ENCODE measurements at regions not wholly inside any gene's neighbourhood (a gene's known extent, or its start where the extent isn't known, plus 50 kb on each side); places are given as distances from the start of the nearest gene placed in this dataset.

DNA sequence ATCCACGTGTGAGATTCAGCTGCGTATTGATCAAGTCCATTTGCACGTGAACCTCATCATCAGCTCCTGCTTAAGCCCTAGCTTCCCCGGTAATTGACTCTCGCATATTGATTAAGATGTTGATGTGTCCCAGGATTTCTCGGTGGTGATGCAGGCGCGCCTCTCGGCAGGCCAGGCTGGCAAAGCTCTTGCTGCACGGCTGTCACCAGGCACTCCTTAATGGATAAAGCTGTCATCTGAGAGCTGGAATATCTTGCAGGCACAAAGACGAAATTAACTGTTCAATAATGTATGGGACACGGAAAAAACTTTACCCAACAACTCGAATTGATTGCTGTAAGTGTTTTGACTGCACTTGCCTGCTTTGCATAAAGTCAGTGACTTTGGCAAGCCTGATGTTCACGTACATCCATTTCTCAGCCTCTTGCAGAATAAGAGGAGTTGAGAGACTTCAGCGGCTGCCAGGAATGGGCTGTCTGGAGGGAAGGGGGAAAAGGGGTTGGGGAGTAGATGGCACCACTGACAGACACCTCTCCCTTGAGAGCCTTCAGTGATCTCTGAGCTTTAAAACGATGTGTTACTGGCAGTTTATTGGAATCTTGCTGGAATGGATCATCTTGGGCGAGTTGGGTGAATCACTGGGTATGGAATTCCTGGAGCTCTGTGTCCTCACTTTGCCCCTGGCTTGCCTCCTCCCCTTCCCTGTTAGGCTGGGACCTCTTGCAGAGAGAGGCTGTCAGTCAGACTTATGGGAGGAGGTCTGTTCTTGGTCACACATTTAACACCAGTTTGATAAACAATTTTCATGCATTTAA, 650.3 kb downstream of the CCDC171 start:
- peak; percentile 92 for DNase-seq (ENCODE audit: low read depth)

DNA sequence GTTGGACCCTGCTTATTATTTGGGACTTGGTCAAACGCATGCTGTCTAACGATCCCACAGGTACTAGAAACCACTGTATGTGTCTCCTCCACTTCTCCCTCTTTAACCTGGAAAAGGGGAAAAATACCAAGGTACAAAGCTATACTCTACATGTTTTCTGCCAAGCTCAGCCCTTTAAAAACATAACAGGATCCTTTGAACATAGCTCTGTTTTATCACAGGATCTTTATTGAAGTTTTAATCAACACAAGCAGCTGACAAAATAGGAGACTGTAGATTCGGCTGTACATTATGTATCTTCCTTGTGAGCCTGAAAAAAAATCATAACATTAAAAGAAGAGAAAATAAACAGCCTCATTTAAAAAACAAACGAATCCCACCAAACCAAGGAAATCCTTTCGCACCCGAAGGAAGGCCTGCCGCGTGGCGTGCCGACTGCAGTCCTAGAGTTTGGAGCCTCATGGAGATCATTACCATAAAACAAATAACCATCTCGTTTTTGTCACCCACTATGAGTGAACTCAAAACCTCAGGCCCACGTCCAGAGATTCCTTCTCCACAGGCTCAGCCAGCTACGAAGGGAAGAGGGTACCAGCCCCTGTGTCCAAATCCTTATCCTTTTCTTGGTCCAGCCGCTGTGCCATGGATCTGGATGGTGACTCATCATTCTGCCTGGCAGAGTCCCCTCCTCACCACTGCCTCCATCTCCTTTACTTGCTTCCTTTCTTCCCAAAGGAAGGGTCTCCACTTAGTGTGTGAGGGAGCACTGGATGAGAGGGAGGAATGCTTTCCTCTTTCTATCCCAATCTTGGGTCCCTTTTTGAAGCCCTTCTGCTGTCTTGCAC, 651.1 kb downstream of the CCDC171 start:
- no peak for DNase-seq (ENCODE audit: low read depth)

DNA sequence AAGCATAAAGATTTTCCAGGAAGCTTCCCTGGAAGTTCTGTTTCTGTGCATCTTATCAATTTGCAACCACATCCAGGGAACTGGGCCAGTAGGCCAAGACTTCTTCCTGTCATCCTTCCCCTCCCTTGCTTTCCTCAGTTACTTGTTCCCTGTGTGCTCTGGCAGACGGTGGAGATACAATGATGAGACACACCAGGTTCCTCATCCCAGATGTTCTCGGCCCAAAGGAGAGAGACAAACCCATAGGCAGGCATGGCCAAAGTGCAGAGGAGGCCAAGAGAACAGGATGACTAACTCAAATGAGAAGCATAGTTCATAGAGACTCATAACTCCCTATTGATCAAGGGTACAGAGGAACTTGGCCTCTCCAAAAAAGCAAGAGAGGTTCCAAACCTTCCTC, 652.6 kb downstream of the CCDC171 start:
- no peak for DNase-seq (ENCODE audit: low read depth)

DNA sequence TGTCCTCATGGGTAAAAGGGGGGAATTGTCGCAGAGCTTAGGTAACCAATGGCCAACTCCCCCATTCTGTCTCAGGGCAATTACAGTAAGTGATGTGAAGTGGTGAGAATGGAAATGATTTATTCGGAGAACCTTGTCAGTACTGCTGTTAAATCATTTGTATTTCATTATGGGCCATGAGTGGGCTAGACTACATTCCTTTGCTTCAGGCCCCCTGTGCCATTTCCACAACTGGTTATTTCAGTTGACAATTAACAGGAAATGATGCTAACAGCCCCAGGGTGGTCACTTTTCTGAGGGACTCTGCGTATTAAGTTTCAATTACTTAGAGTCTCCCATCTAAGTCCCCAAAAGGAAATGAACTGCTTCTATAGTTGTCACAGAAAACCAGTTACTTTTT, 653.7 kb downstream of the CCDC171 start:
- DNase-seq (ENCODE audit: low read depth), result no peak

DNA sequence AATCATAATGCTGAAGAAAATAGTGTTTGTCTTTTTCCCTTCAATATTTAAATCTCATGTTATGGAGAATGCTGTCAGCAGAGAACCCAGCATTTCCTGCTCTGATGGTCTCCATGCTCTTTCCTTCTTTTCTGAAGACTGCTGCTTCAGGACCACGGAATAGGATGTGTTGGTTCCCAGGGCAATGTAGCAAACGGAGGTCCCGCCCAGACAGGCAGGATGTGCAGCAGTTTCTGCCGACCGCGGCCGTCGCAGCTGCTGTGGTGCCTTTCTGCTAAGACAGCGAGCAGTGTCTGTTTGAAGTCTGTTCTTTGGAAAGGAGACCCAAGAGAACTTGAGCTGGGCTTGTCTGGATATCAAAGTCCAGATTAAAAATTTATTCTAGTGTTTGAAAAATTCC, 654.3 kb downstream of the CCDC171 start:
- DNase-seq (ENCODE audit: low read depth), result peak; percentile 20

DNA sequence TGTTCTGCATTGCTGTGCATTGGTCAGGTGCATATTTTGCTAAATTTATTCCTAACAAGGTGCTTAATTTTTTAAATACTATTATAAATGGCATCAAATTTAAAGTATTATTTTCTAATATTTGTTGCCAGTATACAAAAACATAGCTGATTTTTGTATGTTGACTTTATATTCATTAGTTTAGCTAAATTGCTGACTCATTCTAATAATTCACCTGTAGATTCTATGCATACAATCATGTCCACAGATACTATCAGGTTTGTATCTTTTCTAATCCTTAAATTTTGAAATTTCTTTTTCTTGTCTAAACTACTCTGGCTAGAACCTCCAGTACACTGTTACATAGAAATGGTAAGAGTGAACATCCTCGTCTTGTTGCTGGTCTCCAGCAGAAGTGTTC, 657.6 kb downstream of the CCDC171 start:
- DNase-seq (ENCODE audit: low read depth), result no peak

DNA sequence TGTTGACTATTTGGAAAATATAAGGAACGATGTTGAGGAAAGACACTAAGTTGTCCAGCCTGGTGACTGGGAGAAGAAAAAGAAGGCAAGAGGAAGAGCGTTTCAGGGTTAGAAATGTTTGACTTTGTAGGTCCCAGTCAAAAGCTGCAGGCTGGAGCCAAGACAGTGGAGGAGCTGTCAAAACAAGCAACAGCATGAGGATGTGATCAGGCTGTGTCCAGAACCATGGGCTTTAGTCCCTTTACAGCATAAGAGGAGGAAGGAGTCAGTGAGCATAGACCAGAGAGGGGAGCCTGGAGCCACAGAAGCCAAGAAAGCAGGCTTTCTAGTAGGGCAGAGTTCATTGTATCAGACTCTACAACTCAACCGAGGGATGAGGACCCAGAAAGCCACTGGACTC, 658.5 kb downstream of the BNC2 start:
- DNase-seq (ENCODE audit: low read depth), result no peak

DNA sequence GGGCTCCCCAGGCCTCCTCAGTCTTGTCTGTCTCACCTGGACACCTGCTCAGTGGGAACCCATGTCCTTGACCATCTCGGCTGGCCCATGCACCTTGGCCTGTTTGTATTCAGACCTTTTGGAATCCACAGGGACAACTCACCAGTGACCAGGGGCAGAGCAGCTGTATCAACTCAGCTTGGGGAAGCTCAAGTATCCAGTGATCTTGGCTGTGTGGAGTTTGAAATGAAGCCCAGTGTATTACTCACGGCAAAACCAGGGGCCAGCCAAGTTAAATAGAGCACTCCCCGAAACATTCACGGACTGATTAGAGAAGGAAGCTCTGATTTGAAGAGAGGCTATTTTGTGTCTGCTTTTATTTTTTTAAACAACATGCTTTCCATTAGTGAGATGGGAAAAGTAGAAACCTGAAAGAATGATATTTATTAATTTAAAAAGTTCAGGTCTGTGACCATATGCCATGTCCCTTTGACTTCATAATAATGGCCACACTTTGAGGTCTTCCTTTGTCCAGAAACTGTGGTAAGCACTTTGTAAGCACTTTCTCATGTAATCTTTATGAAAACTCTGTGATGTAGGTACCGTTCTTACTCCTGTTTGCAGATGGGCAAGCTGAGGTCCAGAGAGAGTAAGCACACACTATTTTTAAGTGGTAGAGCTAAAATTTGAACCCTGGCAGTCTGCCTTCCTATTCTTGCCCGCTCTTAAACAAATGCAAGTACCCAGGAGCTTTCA, 656.5 kb downstream of the BNC2 start:
- DNase-seq (ENCODE audit: low read depth), result peak; percentile 59

DNA sequence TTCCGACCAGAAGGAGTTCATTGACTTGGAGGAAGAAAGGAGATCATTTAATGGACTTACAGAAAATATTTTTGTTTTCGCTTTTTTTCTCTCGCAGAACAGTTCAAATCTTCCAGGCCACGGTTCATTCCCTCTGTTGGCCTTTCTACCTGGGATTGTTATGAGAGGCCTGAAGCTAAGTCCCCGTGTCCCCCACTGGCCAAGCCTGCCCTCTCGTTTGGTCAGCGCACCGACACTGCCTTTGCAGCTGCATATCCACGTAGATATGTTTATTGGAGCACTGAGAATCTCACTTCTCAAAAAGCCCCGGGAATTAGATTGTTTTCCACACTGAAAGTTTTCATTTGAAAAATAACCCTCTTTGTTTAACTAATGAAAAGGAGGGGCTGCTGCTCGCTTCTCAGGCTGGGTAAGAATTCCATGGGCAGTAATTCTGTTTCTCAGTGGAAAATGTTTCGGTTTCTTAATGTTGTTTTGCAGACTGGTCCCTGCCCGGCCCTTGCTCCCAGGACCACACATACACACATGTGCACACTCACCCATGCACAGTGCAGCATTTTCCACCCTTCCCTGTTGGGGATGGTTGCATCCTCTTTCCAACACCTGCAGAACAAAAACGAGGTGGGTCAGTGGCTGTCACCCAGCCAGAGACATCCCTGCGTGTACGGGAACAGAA, 655.7 kb downstream of the BNC2 start:
- no peak for DNase-seq (ENCODE audit: low read depth)

DNA sequence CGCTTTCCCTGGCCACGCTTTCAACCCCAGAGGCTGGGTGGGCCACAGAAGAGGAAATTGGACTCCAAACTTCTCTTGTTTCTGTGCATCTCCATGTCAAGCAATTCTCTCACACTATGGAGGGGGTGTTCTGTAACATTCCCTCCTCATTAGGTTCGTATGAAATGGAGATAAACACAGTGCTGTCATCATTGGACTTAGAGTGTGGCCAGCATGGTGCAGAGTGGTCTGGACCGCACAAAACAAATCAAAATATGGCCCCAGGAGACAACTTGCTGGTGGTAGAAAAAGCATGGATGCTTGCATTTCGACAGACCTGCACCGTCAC, 655.2 kb downstream of the BNC2 start:
- no peak for DNase-seq (ENCODE audit: low read depth)

DNA sequence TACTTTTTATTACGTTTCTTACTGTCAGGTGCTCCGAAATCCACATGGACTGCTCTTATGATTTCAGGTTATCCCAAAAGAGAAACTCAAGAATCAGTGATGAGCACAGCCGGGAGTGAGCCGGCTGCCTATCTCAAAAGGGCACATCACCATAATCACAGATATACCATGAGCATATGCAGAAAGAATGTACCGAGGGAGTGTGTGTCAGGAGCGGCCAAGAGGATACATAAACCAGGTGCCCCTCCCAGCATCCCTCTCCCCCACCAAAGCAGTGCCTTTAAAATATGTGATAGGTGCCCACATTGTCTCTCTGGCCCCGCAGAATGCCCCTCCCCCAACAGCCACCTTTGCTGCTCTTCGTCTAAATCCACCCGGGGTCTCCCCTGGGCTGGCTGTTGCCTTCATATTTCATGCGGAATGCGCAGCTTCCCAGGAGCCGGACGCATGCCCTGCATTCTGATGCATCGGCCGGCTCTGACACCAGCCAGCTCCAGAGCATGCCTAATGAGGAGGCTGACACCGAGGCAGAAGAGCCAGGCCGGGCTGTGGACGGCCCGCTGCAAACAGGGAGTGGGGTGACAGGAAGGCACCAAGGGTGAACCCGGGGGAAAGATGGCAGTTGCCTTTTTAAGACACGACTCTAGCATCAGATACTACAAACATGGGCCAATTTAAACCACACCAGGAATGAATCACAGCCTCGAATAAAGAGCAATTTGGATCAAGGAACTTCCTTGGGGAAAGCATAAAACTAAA, 652.3 kb downstream of the BNC2 start:
- DNase-seq (ENCODE audit: low read depth), result no peak

DNA sequence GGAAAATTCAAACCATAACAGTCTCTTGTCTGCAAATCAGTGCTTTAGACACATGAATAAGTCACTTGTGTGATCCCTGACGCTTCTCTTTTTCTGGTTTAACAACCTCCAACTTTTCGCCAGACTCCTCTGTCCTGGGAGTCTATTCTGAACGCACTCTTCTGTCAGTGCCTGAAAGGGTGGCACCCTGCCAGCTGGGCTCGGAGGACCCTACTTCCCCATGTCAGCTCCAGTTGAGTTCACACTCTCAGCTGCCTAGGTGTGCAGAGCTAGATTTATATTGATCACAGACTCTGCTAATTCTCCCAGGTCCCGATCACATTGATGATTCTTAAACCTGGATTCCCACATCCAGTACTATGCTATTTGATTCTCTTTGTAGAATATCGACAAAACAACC, 649.1 kb downstream of the BNC2 start:
- DNase-seq (ENCODE audit: low read depth), result no peak

DNA sequence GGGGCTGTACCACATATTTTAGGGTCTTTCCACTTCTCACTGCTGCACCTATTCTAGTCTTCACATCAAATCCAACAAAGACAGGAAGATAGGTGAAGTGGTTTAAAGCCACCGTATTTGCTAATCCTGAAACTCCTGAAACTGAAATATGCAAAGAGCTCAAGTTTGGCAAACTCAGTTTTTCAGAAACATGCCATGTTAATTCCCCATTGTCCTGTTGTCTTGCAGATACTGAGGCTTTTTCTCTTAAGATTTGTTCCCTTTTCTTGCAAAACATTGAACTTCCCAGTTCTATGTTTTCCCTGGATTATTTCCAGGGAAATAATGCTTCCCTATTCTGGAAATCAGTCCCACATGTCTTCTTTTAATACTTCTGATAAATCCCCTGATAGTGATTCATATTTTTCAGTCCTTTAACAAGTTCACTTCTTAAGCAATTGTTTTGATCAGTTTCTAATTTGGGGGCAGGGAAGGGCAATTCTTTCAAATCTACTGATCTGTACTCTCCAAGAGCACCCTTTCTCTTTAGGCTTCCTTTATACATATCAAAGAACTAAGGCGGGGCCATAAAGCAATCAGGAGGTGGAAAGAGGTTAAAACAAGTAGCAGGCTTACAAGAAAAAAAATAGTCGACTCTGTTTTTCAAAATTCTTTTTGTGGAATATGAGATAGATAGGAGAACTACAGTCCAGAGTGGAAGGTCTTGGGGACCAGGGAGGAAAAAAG, 648.5 kb downstream of the BNC2 start:
- no peak for DNase-seq (ENCODE audit: low read depth)

DNA sequence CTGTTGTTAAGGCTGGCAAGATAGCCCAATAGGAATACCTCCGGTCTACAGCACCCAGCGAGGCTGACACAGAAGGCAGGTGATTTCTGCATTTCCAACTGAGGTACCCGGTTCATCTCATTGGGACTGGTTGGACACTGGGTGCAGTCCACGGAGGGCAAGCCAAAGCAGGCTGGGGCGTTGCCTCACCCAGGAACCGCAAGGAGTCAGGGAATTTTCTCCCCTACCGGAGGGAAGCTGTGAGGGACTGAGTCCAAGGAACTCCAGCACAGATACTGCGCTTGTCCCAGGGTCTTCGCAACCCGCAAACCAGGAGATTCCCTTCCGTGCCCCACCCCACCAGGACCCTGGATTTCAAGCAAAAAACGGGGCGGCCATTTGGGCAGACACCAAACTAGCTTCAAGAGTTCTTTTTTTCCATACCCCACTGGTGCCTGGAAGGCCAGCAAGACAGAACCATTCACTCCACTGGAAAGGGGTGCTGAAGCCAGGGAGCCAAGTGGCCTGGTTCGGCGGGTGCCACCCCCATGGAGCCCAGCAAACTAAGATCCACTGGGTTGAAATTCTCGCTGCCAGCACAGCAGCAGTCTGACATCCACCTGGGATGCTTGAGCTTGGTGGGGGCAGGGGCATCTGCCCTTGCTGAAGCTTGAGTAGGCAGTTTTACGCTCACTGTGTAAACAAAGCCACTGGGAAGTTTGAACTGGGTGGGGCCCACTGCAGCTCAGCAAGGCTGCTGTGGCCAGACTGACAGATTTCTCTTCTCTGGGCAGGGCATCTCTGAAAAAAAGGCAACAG, 647.2 kb downstream of the BNC2 start:
- no peak for DNase-seq (ENCODE audit: low read depth)

DNA sequence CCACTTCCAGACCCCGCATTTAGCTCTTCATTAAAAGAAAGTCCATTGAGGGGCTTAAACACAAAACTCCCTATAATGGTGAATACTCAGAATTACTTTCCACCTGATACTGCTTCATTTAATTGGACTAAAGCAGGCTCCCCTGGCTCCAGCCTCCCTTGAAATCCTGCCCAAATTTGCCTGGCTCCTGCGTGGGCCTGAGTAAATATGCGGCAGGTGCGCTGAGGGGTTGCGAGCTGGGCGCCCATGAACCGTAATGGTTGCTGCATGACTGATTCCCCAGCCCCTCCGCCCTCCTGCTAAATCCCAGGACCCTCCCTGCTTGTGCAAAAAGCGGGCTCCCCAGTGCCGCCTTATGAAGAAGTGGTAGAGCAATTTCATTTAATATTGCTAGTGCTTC, 639.7 kb downstream of the BNC2 start:
- DNase-seq (ENCODE audit: low read depth), result no peak

DNA sequence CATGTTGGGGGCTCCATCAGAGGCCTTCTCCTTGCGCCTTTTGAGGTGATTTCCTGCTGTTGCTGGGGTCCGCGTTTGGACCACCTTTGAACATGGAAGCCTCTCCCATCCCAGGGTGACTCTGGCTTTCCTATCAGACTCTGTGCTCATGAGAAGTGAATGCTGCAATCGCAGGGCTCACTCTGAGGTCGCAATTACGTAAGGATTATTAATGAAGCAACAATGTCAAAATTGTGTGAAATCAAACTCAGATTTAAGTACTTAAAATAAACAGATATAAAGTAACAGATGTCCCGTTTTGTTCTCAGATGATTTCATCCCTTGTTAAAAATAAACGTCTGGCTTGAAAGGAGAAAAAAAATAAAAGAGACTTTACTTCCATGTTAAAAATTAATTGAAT, 634.2 kb downstream of the BNC2 start:
- peak; percentile 25 for DNase-seq (ENCODE audit: low read depth)

DNA sequence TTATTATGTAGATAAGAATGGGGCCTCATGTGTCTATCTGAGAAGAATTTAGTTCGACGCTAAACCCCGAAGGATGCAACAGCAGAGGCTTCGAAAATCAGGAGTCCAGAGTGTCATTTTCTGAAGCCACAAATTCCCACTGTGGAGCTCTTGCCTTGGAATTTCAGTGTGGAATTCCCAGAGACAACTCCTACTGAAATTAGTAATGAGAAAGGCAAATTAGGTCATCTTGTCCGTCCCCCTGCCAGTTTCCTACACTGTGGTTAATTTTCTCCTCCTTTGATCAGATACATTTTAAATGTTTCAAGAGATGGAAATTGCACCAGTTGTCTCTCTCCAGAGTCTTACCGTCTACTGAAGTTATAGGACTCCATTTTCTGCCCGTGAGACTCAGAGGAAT, 633.6 kb downstream of the BNC2 start:
- no peak for DNase-seq (ENCODE audit: low read depth)

DNA sequence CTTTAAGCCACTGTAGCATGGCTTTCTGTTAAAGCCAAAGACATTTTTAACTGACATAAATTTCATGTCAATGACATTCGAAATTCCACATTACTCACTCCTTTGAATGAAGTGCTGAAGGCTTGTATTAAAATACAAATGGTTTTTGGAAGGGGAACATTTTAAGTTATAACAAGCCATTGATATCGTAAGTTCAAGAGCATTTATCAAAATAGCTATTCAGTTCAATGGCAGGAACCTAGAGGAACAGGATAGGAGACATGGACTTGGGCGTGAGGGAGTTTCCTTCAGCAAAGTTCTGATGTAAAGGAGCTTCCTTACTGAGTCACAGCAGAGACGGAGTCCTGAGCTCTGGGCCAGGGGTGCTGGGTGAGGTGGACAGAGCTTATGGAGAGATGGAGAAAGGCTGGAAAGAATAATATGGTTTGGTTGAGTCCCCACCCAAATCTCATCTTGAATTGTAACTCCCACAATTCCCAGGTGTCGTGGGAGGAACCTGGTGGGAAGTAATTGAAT, 631.8 kb downstream of the BNC2 start:
- DNase-seq (ENCODE audit: low read depth), result no peak

DNA sequence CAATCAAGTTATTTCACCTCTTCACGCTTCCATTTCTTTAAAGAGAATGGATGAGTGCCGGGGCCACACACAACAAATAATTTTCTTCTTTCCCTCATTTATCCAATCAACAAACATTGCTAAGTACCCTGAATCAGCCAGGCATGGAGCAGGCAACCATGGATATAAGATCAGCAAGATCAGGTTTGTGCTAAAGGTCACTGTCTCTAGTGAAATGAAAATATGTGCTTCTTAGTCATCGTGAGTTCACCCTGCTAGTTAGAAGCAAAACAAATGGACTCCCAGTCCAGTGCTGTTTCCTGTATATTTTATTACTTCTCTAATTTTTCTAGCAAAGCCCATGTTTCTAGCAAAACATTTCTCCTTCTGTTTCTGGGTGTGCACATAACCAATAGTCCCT, 629.2 kb downstream of the BNC2 start:
- peak; percentile 79 for DNase-seq (ENCODE audit: low read depth)

DNA sequence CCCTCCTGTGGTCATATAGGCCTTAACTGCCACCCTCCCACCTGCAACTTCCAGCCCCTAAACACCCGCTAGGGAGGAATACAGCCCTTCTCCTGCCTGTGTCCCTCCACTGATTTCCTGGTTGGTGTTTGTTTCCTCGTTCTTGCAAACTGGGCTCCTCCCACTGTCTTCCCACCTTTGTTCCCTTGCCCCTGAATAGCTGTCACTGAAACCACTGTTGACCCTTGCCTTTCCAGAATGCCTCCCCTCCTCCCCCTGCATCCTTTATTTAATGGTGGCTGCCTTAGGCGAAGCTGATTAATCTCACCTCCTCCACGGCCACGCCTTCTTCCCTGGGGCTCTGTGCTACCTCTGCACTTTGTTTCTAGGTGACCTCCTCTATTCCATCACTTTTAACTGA, 626.7 kb downstream of the BNC2 start:
- no peak for DNase-seq (ENCODE audit: low read depth)
